GM21515 (cell line): ENCODE measurements at regions not wholly inside any gene's neighbourhood (a gene's known extent, or its start where the extent isn't known, plus 50 kb on each side); places are given as distances from the start of the nearest gene placed in this dataset.
A peak's percentile ranks its signal among the peaks of the same experiment; 100 is the strongest.
"Not testable (repeated sequence)": the region's sequence is repeated elsewhere in the genome, so short reads cannot be mapped to it uniquely, and the experiment has no call there.

Source experiments
- ATAC-seq: cut with Tn5 transposase; IDR thresholded peaks from one replicate; pipeline ENCODE4 v1.9.1; 2021; ENCODE audit not compliant: unreplicated experiment

DNA sequence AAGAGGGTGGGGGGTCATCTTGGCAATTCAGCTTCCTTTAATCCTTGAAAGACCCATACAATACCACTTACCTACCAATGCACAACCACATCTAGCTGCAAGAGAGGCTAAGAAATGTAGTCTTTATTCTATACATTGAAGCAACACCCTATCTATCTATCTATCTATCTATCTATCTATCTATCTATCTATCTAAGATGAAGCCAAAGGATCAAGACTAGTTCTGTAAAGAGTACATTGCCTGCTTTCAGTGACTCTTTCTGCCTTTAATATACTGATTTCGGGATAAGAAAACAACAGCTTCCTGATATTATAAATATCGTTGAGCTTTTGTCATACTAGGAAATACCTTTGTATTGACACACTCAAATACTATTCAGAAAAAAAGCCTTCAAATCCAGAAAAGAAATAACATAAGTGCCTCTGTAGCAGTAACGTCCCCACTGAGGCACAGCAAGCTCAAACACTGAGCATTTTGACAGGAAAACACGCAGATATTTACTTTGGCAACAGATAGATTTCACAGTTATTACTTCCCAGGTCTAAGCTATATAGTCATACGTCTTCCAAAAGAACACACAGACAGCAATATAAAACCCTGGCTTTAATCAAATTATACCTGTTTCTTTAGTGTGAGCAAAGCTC, 139.4 kb upstream of the SERTAD2 start:
- ATAC-seq = no peak

DNA sequence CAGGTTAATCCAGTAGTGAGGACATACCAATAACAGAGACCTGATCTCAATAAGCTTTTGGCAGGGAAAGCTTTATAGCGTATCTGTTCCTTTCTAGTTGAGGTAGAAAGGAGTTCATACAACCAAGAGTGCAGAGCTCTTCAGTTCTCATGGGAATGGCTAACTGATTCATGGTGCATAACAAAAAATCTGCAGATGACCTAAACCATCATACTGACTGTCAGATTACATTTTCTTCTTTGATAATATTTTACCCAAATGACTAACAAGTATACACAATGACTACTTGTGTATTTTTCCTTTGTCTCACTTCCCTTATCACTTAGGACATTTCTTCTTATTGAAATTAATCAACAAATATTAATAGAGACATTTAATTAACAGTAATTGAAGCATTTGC, 140.0 kb upstream of the SERTAD2 start:
- ATAC-seq = no peak

DNA sequence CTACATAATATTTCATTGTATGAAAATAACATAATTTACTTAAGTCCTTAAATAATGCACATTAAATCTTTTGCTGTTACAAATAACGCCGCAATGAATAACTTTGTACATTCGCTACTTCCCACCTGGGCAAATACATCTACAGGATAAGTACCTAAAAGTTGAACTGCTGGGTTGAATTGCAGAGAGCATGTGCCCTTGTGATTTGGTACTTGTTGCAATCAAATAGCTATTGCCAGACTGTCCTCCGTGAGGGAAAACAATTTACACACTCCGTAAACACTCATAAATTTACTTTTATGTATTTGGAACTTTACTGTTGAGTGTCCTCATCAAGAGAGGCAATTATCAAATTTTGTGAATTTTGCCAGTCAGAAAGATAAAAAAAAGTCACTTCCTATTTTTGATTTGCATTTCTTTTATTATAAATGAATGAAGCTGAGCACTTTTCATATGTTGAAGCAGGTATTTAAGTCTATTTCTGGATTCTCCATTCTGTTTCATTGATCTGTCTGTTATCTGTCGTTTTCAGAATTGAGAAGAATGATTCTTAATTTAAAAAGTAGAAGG, 140.8 kb upstream of the SERTAD2 start:
- ATAC-seq = no peak

DNA sequence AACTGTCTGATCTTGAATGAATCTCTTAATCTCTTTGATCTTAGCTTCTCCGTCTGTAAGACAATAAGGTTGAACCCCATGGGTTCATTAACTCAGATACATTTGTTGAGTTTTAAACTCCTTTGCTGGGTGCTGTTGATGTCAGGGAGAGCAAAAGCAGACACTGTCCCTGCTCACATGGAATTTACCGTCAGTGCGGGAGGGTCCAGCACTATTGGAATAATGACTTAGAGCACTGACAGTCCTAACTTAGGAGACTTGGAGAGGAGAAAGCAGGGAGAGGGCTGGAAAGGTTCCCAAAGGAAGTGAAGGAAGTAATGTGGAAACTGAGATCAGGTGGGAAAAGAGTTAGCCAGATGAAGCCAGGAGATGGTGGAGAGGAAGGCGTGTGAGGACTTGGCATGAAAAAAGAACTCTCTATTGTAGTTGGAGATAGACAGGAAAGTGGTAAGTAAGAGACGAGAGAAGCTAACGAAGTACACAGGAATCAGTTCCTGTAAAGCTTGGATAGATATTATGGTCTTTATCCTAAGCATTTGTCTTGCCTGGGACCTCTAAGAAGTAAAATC, 141.4 kb upstream of the SERTAD2 start:
- no peak for ATAC-seq

DNA sequence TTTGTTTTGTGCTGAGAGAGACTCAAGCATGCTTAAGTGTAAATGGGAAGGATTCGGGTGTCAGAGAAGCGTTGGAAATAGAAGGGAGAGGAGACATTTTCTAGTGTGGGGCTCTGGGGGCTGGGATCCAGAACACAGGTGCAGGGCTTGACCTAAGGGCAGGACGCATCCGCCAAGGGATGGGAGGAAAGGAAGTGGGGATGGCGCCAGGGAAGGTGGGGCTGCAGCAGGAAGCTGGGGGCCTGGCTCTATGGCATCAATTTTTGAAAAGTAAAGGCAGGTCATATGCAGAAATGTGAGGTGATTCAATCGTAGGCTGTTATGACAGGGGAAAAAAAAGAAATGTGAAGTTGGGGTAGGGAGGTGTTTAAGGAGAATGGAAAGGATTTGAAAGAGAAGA, 143.2 kb upstream of the SERTAD2 start:
- ATAC-seq = no peak

DNA sequence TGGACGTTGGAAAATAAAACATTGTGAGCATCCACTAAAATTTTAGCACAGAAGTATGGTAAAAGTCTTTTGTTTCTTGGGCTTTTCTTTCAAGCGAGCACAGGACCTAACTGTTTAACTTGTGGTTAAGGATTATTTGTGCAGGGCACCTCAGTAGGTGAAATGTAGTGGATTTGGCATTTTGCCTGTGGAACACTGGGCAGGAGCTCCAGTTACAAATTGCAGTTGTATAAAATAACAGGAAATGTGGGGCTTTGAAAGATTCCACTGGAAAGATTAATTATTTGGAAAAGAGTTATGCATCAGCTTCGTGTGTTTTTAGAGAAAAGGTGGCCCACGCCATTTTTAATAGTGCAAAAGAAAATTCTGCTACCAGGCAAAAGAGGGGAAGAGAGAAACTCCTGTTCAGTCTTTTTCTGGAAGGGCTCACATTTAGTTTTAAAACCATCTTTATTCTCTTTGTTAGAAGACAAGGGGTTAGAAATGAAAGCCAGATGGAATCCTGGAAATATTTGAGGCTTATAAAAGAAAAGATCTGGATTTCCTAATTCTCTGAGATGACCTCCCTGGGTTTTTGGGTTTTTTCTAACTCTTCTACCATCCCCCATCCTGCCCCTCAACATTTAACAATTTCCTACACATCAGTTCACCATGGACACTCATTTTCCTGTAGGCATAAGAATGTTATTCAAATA, 144.3 kb upstream of the SERTAD2 start:
- ATAC-seq = no peak

DNA sequence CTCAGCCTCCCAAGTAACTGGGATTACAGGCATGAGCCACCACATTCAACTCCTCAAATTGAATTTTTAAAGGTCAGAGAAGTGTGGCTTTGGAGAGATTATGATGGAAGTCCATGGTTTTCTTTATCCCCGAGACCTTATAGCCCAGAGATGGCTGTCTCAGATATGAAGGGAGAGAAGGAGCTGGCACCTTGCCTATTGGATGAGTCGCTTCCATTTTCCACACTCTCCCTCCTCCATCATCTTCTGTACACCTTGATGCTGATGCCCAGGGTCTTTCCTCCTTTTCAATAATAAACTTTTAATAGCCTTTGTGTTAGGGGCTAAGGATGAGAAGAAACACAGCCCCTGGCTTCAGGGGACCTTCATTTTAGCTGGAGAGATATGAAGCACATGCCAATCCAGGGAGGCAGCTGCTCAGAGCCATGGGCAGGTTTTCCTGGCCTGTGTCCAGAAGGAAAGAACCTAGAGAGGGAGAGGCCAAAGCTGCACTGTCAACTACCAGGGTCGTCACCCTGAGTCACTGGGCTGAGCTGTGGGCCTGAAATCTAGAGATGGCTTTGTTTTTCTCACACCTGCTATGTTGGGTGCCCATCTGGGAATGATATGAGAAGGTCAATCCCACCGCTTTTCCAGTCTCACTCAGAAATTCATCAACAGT, 146.0 kb upstream of the SERTAD2 start:
- ATAC-seq = no peak

DNA sequence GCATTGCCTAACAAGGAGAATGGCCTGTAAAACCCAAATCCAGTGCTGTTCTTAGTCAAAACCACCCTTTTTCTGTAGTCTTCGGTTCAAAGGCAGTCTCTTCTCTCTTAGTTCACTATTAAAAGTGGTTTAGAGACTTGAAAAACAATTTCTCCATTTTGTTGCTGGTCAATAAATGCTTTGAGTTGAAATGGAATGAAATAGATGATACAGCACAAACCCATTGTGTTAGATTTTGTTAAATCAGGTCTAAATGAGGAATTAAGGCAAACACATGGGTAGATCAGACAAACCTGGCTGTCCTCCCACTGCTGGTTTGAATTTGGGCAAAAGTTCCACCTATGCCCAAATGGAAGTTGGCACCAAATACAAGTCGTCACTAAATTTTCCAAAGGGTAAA, 150.1 kb upstream of the SERTAD2 start:
- ATAC-seq = no peak

DNA sequence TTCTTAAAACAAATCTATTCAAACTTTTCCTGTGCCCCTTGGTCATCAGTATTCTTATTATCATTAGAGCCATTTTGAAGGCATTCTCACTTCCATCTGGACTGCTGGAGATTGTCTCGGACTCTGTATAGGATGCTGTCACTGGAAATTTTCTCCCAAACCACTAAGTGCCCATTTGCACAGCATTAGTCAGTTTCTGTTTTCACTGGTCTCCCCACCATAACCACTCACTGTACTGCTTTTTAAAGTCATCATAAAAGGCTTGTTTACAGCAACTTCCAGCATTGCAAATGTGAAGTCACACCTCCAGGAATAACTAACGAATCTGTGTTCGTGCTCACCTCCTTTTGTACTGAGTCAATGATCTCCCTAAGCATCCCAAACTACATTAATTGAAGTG, 150.9 kb upstream of the SERTAD2 start:
- ATAC-seq = no peak

DNA sequence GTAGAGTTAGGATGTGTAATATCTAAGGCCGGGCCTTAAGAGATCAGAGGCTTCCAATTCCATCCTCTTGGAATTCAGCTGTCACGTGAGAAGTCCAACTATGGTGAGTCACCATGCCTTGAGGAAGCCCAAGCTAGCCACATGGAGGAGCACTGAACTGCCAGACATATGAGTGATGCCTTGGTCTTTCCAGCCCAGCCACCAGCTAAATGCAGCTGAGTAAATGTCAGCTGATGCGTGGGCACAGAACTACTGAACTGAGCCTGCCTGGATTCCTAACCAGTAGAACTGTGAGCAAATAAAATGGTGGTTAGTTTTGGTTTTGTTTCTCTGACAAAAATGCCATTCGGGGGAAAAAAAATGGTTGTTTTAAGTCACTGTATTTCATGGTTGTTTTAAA, 153.7 kb upstream of the SERTAD2 start:
- no peak for ATAC-seq

DNA sequence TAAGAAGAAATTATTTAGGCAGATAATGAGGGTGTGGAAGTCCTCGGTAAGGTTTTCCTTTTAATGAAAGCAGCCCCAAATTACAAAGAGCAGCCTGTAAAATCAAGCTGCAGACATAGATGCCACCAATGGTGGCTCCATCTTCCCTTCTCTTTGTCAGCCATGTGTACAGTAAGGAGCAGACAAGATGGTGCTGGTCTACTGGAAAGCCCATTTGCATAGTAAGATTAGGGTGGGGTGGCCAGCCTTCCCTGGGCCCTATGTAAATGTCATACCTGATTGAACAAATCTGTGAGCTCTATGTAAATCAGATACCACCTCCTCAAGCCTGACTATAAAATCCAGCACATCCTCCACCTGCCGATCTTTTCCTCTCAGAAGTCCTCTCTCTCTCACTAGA, 154.4 kb upstream of the SERTAD2 start:
- no peak for ATAC-seq

DNA sequence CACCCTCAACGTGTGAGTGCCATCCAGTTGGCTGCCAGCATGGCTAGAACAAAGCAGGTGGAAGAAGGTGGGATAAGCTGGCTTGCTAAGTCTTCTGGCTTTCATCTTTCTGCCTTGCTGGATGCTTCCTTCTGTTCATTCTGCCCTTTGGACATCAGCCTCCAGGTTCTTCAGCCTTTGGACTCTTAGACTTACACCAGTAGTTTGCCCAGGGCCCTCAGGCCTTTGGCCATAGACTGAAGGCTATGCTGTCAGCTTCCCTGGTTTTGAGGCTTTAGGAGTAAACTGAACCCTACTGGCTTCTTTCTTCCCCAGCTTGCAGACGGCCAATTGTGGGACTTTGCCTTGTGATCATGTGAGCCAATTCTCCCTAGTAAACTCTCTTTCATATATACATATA, 155.0 kb upstream of the SERTAD2 start:
- no peak for ATAC-seq

DNA sequence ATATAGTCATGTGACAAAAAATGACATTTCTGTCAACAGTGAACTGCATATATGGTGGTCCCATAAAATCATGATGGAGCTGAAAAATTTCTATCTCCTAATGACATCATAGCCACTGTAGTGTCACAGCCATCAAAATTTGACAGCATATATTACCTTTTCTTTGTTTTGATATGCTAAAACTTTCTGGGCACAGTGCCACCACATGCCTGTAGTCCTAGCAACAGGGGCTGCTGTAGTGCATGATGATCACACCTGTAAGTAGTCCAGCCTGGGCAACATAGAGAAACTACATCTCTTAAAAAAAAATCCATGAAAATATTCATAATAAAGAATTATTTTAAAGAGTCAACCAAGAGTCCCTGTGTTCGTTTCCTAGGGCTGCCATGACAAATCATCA, 155.5 kb upstream of the SERTAD2 start:
- ATAC-seq = no peak

DNA sequence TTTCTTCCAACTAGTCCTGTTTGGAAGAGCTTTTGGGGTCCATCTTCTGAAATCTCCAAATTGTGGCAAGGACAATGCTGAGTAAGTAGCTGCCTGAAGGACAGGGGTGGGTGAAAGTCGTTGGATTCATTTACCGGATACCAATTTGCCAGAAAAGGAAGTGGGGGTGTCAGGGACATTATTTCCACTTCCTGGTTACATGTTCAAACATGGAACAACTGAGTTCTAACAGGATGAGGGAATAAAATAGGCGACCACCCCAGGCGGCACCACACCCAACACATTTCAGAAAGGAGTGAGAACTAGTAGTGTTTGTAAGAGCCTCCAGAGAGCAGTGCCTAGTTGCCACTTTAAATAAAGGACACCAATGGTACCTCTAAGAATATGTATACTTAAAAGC, 158.6 kb upstream of the SERTAD2 start:
- no peak for ATAC-seq

DNA sequence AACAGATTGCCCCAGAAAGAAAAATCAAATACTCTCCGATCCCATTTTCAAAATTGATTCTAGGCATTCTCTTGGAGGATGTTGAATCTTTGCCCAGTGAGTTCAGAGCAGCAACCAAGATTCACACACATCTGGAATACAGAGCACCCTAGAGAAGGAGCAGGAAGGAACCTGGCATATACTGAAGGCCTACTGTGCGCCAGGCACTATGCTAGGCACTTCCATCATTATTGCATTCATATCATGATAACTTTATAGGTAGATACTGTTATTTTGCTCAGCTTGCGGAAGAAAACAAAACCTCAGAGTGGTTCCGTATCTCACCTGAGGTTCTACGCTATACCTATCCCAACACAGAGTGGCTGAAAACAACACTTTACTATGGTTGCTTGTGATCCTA, 160.3 kb upstream of the SERTAD2 start:
- ATAC-seq = no peak

DNA sequence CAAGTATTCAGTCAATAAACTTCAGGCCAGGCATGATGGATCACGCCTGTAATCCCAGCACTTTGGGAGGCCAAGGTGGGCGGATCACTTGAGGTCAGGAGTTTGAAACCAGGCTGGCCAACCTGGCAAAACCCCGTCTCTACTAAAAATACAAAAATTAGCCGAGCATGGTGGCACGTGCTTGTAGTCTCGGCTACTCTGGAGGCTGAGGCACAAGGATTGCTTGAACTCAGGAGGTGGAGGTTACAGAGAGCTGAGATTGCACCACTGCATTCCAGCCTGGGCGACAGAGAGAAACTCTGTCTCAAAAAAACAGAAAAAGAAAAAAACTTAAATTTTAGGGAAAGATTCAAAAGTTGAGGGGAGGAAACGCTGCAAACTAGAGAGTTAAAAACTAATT, 162.8 kb upstream of the SERTAD2 start:
- not testable (repeated sequence) for ATAC-seq

DNA sequence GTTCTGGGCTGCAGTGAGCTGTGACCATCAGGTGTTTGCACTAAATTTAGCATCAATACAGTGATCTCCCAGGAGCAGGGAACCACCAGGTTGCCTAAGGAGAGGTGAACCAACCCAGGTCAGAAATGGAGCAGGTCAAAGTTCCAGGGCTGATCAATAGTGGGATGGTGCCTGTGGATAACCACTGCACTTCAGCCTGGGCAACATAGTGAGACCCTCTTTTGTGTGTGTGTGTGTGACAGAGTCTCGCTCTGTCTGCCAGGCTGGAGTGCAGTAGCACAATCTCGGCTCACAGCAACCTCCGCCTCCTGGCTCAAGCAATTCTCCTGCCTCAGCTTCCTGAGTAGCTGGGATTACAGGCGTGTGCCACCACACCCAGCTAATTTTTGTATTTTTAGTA, 163.7 kb upstream of the SERTAD2 start:
- ATAC-seq = no peak

DNA sequence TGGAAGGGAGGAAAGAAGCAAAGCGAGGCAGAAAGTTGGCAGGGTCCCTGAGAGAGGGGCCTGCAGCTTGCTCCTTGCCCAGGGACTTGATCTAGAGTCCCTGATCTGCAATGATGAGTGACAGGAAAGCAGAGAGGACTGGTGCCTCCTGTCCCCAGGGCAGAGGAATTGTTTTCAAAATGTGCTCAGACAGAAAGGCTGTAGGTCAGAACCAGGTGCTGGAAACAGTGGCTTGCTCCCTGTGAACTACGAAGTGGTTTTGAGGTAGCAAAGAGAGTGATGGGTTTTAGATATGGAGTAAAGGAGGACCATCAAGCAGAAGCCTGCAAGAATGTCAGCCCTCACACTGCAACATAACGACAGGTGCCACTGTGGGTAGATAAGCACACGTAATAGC, 164.9 kb upstream of the SERTAD2 start:
- no peak for ATAC-seq

DNA sequence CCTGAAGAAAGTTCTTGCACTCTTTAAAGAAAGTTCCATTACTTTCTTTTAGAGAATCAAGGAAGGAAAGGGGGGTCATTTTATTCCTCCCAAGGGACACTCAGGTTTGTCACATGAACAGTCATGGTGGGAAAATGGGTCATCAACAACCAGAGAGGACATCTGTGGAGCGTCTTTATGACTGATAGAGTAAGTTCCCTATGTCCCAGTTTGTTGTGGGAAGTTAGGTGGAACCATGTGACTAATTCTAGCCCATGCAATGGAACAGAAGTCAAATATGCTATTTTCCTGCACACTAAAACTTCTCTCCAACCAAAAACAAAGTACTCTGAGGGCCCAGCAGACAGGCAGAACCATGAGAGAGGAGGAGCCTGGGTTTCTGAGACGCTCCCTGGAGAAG, 165.6 kb upstream of the SERTAD2 start:
- peak; percentile 14 for ATAC-seq

DNA sequence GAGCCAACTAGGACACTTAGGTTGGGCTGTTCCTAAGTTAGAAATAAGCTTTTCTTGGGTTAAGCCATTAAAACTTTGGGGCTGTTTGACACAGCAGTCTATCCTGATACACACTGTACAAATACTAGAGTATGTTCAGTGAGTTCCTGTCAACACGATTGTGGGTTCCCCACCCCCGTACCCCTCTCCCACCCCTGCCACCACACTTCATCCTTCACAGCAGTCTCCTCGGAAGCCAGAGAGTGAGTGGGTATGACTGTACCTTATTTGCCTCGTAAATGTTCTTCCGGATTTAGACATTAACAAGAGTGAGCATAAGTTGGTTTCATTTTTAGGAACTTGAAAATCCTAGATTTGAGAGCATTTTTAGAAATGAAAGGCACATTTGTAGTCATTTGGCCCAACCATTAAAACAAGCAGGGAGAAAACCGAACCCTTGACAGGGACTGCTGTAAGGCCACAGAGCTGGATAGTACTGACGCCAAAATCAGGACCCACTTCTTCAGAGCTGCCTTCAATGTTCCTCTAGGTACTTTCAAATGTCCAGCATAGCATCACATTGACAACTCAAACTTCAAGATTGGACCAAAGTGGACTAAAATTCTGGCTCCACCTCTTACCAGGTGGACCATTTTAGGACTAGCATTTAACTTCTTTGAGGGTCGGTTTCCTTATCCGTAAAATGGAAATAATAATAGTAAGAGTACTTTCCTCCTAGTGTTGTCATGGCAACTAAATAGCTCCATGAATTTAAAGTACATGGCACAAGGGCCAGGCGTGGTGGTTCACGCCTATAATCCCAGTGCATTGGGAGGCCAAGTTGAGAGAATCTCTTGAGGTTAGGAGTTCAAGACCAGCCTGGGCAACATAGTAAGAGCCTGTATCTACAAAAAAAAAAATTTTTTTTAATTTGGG, 166.3 kb upstream of the SERTAD2 start:
- ATAC-seq = peak; percentile 86

DNA sequence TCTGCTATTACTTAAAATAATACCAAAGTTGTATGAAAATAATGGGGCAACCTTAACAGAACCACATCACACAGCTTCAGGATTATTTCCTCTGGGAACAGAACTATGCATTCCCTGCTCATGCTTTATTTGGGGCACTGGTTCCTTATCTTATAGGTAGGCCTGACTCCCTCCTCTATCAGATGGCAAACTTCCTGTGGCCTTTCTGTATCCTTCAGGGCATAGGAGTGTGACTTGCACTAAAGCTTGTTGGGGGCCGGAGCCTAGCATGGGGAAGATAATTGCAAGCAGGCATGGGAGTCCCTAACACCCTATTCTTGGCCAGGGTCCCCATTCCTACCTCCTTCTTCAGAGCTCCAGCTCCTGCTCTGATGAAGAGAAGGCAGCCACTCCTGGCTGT, 167.2 kb upstream of the SERTAD2 start:
- no peak for ATAC-seq
